Motor neuron (in vitro differentiated cells): ENCODE measurements at regions not wholly inside any gene's neighbourhood (a gene's known extent, or its start where the extent isn't known, plus 50 kb on each side); places are given as distances from the start of the nearest gene placed in this dataset.

ENCODE experiments used
- ATAC-seq, 8 experiments: fragments of 200-7000 bp; cut with Tn5 transposase; replicated peaks in 6 of 8; 2 replicates each; pipeline ENCODE4 v1.8.0; 2021; ENCODE audit warnings: mild to moderate bottlenecking in 8 of 8, moderate library complexity in 8 of 8
- H3K27ac ChIP-seq, 2 donors: fragments of 250-450 bp; sonication (Bioruptor Pico); 2 replicates each; pipeline ENCODE4 v1.9.0; 2021; ENCODE audit warnings: antibody characterized with exemption in 2 of 2, mild to moderate bottlenecking in 2 of 2, moderate library complexity in 1 of 2
- H3K4me1 ChIP-seq, 2 donors: fragments of 250-450 bp; sonication (Bioruptor Pico); replicated peaks in 1 of 2; 2 replicates each; pipeline ENCODE4 v1.6.1; 2021; ENCODE audit warnings: antibody characterized with exemption in 2 of 2, mild to moderate bottlenecking in 2 of 2, moderate library complexity in 1 of 2
- H3K4me3 ChIP-seq, 5 donors: fragments of 250-450 bp; sonication (Bioruptor Pico); 2 replicates each; pipeline ENCODE4 v1.9.0; 2021; ENCODE audit warnings: antibody characterized with exemption in 5 of 5, mild to moderate bottlenecking in 5 of 5, moderate library complexity in 4 of 5
- WGBS, 10 experiments: fragments of 450-650 bp; shearing (Covaris generic); methylation state at CpG; one replicate each; pipeline ENCODE4 v1.0.0; 2022; 5-methylcytosine and 5-hydroxymethylcytosine counted together
- in situ Hi-C, 9 experiments: fragments of 400-800 bp; cut with MboI; loops; one replicate each; pipeline ENCODE4 v1.15.0; 2021; ENCODE audit warnings: low sequenced_read_pairs in 9 of 9, low pct_unique_long_range_greater_than_20kb in 2 of 9; ENCODE audit not compliant: unreplicated experiment in 9 of 9

DNA sequence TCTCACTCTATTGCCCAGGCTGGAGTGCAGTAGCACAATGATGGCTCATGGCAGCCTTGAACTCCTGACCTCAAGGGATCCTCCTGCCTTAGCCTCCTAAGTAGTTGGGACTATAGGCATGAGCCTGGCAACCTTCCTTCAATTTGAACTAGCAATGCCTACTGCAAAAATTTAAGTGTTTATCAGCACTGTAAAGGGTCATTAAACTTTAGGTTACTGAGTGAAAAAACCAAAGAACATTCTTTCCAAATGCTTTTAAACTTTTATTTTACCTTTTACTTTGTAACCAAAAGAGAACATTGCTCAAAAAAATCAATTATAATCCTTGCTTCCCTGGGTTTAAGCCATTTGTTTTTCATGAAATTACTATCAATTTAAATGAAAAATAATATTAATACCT is 101.0 kb upstream of the NHSL1 start:
- in situ Hi-C loops, result no loop called here
- peaks cover 0 to 2% of the 10 kb centered on the region in 2 donors for H3K4me1 ChIP-seq
- no peak overlapping the region for H3K4me3 ChIP-seq
- no peak overlapping the region for H3K27ac ChIP-seq
- ATAC-seq, result no peak

DNA sequence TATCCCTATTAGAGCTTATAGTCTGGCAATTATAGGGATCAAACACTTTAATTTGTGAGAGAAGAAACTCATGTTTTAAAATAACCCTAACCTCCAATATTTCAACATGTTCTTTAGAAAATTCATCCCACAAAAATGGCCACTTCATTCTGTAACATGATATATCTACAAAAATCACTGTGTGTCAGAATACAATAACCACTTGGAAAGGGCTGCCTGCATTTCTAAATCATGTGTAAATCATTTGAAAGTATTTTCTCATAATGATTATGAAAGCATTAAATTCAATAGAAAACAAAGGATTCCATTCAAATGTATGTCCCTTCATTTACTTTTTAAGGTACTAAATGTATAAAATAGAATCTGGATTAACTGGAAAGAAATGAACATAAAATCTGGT is 101.4 kb upstream of the NHSL1 start:
- Histone ChIP-seq H3K4me3 (no peak overlapping the region), H3K27ac (no peak overlapping the region), H3K4me1 (peaks cover 0 to 2% of the 10 kb centered on the region in 2 donors)
- in situ Hi-C loops, result no loop called here
- peak in 1 of 8 experiments; percentile 23 for ATAC-seq

DNA sequence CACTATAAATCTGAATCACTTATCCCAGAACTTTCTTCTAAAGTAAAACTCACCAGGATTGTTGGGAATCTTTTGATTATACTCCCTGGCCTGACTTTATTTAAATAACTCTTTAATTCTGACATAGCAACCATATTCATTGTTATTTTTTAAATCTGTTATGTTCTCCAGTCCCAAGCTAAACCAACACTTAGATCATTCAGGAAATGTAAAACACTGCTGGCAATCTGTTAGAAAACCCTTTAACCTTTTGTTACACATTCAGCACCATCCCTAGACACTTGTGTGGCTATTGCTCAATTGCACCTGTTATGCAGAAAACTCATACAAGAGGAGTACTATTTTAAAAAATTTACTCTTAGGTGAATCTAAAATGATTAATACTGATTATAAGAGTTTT is 101.8 kb upstream of the NHSL1 start:
- peak in 2 of 8 experiments; percentile 32 to 36 for ATAC-seq
- in situ Hi-C loops, result no loop called here
- no peak overlapping the region for H3K4me3 ChIP-seq
- H3K27ac ChIP-seq, result no peak overlapping the region
- H3K4me1 ChIP-seq, result no peaks in the 10 kb centered on the region

DNA sequence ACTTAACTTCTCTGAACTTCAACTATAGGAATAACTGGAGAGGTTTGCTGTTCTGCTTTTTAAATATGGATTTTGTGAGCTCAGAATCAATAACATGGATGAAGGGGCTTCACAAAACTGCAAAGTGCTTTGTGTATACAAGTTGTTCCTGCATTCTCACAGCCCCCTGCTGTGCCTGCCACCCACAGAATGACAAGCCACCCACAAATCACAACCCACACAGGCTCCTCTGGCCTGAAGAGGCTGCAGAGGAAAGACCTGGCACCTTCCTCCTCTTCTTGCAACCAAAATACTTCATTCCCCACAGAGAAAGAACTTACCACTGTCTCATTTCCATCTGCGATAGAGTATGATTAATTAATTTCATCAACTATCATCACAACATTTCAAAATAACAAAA is 106.7 kb upstream of the NHSL1 start:
- Histone ChIP-seq H3K27ac (no peak overlapping the region), H3K4me3 (no peak overlapping the region), H3K4me1 (no peaks in the 10 kb centered on the region)
- WGBS, 10 experiments, result 29 to 100% (median 88%) methylated on average over 1 of the region's 1 CpG; no CpG with 5 or more reads in 5 of the 10 experiments
- ATAC-seq, result no peak
- in situ Hi-C loops, result no loop called here

DNA sequence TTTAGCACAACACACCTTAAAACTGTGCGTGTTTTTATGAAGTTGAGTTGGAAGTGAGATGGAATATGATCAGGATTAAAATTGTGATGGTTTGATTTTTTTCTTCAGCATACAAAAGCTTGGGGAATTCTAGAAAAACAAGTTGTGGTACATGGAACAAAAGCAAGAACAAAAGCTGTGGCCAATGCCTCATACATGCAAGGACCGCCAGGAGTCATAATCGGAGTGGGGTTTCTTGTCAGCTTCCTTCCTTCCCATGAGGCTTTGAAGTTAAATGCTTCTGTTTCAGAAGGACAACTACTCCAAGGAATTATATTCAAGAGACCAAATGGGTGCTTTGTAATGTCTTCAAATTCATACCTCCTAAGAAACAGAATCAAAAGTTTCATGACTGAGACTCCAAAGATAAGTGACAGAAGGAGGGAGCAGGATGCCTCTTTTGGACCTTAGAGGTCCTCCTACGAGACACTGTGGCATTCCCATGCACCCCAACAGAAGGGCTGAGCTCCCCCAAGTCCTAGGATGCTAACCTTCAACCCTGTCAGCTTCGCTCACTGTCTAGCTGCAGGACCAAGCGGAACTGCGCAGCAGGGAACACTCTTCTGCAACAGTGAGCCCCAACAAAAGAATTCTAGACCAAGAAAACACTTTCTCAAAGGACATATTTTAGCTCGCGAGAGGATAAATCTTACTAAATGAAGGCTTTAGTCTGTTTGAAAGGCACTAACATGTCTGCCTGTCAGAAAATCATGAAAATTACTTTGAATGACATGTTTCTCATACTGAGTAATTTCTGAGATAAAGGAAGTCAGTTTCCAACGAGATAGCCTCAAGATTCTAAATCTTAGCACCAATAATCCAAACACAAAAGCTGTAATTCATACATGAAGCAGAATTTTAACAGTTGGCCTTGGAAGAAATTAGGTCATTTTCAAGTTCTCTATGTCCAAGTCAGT is 108.5 kb upstream of the NHSL1 start:
- H3K27ac ChIP-seq, result no peak overlapping the region

DNA sequence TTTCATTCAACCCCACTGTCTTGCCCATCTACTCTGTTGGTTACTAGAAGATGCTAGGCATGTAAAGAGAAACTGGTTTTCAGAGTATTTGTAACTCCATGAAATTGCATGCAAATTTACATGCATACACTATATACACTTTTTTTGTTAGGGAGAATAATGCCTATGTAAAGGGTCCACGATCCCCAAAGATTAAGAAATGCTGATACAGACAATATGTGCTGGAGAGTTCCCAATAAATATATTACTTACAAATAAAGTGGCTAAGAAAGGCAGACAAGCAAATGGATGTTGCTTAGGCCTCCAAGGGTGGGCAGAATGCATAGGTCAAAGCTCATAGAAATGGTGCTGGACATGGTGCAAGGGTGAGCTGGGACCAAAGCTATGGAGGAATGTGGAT is 109.6 kb upstream of the NHSL1 start:
- in situ Hi-C loops, result no loop called here
- Histone ChIP-seq H3K27ac (no peak overlapping the region), H3K4me1 (no peaks in the 10 kb centered on the region), H3K4me3 (no peak overlapping the region)
- no peak for ATAC-seq
- WGBS, 10 experiments, result 43 to 100% (median 80%) methylated on average over 1 of the region's 1 CpG; no CpG with 5 or more reads in 5 of the 10 experiments

More for the DNA sequence above, 108.5 kb upstream of the NHSL1 start:
- WGBS, 10 experiments, result 67 to 96% (median 85%) methylated on average over 3 to 8 of the region's 10 CpGs
- H3K4me1 ChIP-seq, result no peaks in the 10 kb centered on the region
- in situ Hi-C loops, result no loop called here
- no peak for ATAC-seq
- H3K4me3 ChIP-seq, result no peak overlapping the region

DNA sequence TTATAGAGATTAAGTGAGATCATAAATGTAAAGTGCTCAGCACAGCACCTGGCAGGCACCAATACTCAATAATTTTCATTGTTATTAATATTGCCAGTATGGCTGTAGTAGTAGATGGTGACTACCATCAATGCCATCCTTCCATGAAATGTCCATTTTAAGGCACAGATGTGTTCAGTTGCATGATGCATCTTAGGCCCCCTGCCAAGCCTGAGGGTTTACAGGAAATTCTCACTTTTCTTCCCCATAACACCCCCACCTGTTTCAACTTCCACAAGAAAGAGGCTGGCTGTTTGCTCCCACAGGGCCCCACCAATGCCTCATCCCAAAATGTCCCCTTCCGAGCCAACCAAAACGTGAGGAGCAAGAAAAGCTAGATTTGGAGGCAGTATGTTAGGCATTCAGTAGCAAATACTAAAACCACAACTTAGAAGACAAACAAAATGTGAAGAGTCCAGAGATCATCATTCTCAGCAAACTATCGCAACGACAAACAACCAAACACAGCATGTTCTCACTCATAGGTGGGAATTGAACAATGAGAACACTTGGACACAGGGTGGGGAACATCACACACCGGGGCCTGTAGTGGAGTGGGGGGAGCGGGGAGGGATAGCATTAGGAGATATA is 110.6 kb upstream of the NHSL1 start:
- no peak overlapping the region for H3K27ac ChIP-seq
- H3K4me3 ChIP-seq, result no peak overlapping the region
- in situ Hi-C loops, result no loop called here
- no peak for ATAC-seq
- 40 to 100% (median 92%) methylated on average over 1 to 4 of the region's 6 CpGs; no CpG with 5 or more reads in 7 of the 10 experiments for WGBS, 10 experiments
- H3K4me1 ChIP-seq, result no peaks in the 10 kb centered on the region

DNA sequence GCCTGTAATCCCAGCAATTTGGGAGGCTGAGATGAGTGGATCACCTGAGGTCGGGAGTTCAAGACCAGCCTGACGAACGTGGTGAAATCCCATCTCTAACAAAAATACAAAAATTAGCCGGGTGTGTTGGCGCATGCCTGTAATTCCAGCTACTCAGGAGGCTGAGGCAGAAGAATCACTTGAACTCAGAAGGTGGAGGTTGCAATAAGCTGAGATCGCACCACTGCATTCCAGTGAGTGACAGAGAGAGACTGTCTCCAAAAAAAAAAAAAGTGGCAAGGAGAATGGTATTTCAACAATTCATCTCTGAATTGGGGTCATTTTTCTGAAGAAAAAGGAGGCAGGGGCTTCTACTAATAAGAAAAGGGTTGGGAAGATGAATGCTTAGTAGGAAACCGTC is 111.5 kb upstream of the NHSL1 start:
- WGBS, 10 experiments, result 66 to 100% (median 90%) methylated on average over 1 to 7 of the region's 7 CpGs; no CpG with 5 or more reads in 3 of the 10 experiments
- in situ Hi-C loops, result no loop called here
- no peaks in the 10 kb centered on the region for H3K4me1 ChIP-seq
- no peak overlapping the region for H3K4me3 ChIP-seq
- no peak for ATAC-seq
- H3K27ac ChIP-seq, result no peak overlapping the region

DNA sequence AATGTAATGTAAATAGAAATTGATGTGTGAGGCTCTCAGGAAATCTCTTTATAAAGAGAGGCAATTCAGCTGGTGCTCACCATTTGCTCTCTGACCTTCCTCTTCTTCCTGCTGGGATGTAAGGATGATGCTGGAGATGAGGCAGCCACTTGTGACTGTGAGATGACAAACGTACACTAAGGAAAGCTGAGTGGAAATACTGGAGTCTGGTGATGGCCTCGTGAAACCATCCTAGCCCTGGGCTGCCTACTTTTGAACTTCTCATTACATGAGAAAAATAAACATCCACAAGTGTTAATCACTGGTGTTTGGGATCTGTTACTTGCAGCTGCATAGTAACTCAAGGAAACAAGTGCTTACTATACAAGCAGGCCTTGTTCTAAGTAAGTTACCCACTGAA is 114.9 kb upstream of the NHSL1 start:
- 60 to 80% (median 78%) methylated on average over 1 to 2 of the region's 2 CpGs; no CpG with 5 or more reads in 5 of the 10 experiments for WGBS, 10 experiments
- ATAC-seq, result no peak
- Histone ChIP-seq H3K27ac (no peak overlapping the region), H3K4me1 (peaks cover 0 to 2% of the 10 kb centered on the region in 2 donors), H3K4me3 (no peak overlapping the region)
- in situ Hi-C loops, result no loop called here

DNA sequence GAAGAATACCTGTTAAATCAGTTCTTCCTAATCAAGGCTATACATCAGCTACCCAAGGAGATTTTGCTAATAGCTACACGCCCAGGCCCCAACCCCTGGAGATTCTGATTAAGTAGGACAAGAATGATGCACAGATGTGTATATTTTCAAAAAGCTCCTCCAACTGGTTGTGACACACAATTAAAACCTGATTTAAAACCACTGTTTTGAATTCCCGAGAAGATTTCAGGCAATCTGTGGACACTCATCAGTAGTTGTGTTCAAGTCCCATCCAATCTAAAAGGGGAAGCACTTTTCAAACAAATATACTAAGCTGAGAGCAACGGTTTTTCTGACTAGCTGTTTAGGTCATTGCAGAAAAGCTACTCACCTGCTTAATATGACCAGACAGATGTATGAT is 118.9 kb upstream of the NHSL1 start:
- 14 to 100% (median 60%) methylated on average over 1 to 3 of the region's 3 CpGs; no CpG with 5 or more reads in 1 of the 10 experiments for WGBS, 10 experiments
- in situ Hi-C loops, result no loop called here
- ATAC-seq, result no peak
- Histone ChIP-seq H3K4me1 (peaks cover 0 to 2% of the 10 kb centered on the region in 2 donors), H3K4me3 (no peak overlapping the region), H3K27ac (no peak overlapping the region)

DNA sequence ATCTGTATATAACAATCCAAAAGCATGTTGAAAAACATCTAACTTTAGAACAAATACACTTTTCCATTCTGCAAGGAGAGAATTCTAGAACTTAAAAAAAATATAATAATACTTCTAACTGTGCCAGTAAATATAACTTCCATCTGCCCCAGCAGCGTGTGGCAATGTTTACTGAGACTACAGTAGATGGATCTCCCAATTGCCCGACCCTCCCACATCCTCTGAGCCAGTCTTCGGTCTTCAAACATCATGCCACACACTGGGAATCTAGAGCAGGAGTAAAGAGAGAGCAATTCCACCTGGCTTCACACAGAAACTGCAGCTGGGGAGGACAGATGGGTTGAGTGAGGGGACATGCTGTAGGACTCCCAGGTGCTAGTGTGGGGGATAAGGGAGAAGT is 121.3 kb upstream of the NHSL1 start:
- no peak for ATAC-seq
- H3K4me3 ChIP-seq, result no peak overlapping the region
- in situ Hi-C loops, result no loop called here
- peaks cover 0 to 2% of the 10 kb centered on the region in 2 donors for H3K4me1 ChIP-seq
- 0 to 100% (median 80%) methylated on average over 1 to 3 of the region's 3 CpGs; no CpG with 5 or more reads in 1 of the 10 experiments for WGBS, 10 experiments
- H3K27ac ChIP-seq, result no peak overlapping the region

DNA sequence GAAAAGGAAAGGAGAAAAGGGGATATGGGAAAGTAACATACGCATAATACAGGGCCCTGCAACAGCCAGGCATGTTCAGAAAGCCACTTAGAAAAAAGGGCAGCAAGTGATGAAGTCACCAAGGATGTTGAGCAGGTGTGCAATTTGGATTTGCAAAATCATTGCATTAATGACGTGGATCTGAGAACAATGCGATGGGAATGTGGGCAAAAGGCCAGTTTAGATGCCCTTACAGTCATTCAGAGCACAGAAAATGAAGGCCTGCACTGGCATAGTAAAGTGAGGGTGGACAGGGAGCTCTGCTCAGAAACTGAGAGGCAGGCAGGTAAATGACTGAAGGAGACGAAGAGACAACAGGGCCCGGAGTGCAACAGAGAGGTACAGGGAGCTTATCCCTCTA is 123.7 kb upstream of the NHSL1 start:
- Histone ChIP-seq H3K4me3 (no peak overlapping the region), H3K4me1 (no peaks in the 10 kb centered on the region), H3K27ac (no peak overlapping the region)
- no peak for ATAC-seq
- in situ Hi-C loops, result no loop called here
- 73 to 100% (median 90%) methylated on average over 1 to 5 of the region's 5 CpGs for WGBS, 10 experiments

DNA sequence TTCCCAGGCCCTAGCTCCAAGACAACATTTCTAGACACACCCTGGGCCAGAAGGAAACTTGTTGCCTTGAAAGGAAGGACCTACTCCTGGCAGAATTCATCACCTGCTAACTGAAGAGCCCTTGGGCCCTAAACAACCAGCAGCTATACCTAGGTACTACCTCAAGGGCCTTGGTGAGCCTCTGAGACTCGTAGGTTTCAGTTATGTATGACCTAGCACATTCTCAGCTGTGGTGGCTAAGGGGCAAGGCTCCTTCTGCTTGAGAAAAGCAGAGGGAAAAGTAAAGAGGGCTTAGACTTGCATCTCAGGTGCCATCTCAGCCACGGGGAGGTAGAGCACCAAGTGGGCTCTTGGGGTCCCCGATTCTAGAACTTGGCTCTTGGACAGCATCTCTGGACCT is 132.3 kb upstream of the NHSL1 start:
- in situ Hi-C loops, result no loop called here
- WGBS, 10 experiments, result 60 to 100% (median 85%) methylated on average over 1 to 2 of the region's 3 CpGs; no CpG with 5 or more reads in 6 of the 10 experiments
- H3K27ac ChIP-seq, result no peak overlapping the region
- no peaks in the 10 kb centered on the region for H3K4me1 ChIP-seq
- no peak overlapping the region for H3K4me3 ChIP-seq
- ATAC-seq, result no peak
